ENCODE measurements at regions not wholly inside any gene's neighbourhood (a gene's known extent, or its start where the extent isn't known, plus 50 kb on each side); places are given as distances from the start of the nearest gene placed in this dataset.
"Not testable (repeated sequence)": the region's sequence is repeated elsewhere in the genome, so short reads cannot be mapped to it uniquely, and the experiment has no call there.

DNA sequence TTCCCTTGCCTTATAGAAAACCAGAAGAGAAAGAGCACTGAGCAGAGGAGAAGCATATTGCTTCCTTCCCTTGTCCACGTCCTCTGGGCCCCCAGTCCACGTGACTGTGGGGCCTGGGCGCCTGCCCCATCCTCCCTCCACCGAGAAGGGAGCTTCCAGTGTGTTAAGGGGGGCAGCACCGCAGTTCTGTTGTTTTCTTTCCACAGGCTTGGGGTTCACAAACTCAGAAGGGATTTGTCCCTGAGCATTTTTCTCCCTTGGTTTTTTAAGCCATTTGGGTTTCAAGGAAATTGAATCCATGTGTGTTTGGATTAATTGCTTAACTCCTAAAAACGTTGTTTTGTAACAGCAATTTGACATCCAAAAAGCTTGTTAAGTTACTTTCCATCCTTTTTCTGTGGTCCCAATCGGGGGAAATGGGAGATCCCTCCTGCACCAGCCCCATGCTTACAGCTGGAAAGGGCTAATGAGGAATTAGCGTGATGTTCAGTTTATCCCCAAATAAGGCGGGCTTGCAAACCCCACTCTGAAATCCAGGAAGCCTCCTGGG lies 347.5 kb upstream of the TNRC6C start:
- DNase-seq: no peak

DNA sequence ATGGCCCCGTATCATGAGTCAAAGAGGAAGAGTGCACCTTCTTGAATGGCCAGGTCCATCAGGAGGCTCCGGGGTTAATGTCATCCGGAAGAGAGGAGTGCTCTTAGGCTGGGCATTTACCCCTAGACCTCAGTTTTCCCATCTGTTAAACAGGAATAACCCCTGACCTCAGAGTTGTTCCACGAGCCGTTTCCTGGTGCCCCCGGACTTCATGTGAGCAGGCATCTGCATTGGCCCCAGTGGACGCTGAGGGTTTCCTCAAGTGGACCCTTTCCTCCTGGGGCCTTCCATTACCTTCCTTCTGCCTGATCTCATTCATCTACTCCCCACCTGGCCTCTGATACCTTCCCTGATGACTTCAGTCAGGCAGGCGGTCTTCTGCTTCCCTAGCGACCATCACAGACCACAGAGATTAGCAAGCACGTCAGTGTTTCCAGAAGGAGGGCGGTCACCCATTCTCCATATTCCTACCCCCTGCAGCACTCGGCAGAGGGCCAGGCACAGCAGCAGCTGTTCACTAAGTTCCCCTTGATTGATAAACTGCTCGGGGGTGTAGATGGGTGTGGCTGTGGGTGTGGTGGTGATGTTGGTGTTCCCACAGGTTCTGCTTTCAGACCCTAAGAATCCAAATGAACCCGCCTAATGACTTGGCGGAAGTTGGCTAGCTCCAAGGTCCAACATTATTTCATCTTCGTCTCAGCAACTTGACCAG lies 346.6 kb upstream of the TNRC6C start:
- no peak for DNase-seq

DNA sequence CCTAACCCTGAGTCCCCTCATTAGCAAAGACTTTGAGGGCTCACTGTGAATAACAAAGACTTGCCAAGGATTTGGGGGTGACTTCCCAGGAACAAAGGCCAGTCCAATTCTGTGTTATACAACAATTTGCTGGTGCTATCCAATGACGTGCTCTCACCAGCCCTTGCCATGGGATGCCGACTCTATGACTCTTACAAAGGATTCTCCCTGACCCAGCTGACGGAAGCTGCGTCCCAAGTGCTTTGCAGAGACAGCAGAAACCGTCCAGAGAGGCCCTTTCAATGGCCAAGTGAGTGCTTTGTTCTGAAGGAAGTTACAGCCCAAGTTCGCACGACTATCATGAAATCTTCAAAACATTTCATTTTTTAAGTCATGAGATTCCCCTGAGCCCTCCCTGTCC lies 345.3 kb upstream of the TNRC6C start:
- DNase-seq: no peak

DNA sequence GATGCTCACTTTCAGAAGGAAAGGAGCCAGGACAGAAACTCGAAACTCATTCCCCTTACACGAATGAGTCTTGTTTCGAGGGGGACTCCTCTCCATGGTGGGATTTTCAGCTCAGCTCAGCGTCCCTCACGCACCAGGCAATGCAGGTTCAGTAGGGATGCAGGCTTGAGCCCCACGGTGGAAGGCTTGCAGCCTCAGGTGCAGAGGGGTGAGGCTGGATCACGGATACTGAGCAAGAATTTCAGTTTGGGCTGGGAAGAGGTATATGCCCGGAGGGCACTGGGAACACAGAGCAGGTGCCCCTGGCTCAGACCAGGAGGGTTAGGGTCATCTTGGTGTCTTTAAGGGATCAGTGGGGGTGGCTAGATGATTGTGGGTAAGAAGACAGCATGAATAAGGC lies 344.9 kb upstream of the TNRC6C start:
- no peak for DNase-seq

DNA sequence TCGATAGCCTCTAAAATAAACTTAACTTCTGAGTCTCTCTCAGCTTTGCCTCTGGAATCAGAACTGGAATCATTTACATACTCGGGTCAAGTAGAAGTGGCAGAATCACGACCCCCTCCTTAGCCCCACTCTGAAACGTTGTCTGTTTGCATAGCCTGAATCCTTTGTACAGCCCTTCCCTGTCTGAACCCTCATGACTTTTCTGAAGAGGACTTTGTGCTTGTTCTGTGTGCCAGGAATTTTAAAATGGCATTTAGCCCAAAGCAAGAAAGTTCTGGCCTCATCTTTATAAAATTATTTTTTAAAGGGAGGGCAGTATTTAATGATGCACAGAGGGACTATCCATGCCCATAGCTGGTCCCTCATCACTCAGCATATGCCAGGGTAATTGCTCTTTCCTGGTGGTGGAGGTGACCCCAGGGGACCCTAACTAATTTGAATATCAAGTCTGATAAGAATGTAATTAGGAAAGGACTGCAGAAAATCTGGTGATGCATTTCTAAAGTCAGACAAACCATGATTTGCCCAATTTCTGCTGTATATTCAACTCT lies 342.7 kb upstream of the TNRC6C start:
- no peak for DNase-seq

DNA sequence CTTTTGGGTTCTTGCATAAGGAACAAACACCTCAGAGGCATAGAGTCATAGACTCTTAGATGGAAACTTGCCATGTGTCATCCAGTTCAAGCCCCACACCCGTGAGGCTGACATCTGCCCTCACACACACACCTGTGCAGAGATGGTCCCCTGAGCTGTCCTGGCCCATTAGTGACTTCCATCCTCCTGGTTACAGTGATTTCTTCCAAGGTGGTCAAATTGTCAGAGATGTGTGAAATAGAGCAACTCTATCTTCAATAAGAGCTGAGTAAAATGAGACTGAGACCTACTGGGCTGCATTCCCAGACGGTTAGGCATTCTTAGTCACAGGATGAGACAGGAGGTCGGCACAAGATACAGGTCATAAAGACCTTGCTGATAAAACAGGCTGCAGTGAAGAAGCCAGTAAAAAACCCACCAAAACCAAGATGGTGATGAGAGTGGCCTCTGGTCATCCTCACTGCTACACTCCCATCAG lies 342.2 kb upstream of the TNRC6C start:
- no peak for DNase-seq

DNA sequence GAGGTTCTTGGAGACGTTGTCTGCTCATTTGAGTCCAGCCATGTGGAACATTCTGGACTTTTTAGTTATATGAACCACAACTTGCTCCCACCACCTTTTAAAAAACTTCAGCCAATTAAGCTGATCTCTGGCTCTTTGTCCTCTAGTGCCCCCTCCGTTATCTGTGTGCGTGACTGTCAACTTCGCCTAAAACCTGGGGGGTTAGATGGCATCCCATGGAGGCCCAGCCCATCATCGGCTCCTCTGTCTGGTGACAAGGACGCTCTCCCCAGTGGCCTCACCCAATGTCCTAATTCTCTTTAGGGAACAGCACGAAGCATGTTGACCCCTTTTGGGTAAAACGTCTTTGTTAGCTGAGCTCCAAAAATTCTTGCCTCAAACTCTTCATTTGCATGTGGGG lies 341.0 kb upstream of the TNRC6C start:
- no peak for DNase-seq

DNA sequence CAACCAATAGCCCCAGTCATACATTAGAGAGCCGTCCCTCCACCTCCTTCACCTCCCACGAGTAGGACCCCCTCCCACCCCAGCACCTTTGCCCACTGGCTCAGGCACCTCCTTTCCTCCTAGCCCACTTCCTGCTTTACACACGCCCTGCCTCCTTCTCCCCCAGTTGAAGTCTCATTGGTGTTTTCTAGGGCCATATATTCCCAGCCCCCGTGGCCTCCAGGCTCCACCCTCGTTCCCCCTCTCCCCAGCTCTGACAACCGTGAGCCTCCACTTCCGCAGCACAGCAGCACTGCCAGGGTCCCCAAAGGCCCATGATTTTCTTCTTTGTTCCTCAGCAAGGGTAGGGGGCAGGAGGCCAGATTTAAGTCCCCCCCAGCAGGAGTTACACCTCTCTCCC lies 340.3 kb upstream of the TNRC6C start:
- DNase-seq: no peak

DNA sequence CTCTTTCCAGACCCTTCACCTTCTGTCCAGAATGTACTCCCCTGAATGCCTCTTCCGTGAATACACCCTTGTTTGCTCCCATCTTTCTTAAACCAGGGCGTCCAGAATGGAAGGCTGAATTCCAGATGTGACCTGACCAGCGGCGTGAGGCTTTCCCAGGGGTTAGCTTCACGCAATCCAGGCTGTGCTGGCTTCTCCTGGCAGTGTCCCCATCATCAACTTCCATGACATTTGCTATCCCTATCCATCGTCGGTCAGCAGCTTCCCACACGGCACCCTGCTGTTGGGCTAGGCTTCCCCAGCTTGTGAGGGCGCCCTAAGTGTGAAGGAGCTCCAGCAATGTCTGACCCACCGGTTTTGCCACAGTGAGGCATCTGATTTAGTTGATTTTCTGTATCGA lies 339.8 kb upstream of the TNRC6C start:
- DNase-seq: no peak

DNA sequence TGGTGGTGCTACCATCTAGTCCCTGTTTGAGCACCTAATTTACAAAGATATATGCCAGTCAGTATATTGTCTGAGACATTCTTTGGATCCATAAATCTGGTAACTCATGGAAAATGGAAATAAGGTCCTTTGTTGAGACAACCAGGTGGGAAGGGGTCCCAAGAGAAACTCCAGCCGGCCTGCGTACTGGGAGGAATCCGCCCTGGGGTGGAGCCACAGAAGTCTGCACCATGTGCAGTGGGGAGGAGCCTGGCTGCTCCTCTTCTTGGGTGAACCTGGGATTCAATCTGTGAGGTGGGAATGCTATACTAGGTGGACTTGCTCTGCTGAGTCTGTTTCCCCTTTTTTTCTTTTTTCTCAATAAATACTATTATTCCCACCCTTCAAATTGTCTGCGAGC lies 339.2 kb upstream of the TNRC6C start:
- no peak for DNase-seq

DNA sequence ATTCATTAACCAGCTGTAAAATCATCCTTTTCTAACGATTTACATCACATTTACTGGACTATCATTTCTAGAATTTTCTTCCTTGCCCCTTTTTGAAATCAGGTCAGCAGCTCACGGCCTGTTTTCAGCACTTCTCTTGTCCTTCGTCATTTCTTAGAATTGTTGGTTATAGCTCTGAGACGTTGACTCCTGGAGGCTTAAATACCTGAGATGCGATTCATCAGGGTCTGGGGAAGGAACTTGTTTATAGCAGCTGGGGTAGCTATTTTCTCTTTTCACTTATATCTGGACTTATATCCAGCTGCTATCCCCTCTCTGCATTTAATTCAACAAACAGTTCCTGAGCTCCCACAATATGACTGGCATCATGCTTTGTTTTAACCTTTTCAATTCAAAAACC lies 338.7 kb upstream of the TNRC6C start:
- no peak for DNase-seq

DNA sequence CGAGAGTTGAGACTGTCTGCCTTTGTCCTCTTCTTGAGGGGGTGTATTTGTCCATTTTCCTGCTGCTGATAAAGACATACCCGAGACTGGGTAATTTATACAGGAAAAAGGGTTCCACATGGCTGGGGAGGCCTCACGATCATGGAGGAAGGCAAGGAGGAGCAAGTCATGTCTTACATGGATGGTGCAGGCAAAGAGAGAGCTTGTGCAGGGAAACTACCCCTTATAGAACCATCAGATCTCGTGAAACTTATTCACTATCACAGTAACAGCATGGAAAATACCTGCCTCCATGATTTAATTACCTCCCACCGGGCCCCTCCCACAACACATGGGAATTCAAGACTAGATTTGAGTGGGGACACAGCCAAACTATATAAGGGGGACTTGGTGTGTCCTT lies 338.2 kb upstream of the TNRC6C start:
- no peak for DNase-seq

DNA sequence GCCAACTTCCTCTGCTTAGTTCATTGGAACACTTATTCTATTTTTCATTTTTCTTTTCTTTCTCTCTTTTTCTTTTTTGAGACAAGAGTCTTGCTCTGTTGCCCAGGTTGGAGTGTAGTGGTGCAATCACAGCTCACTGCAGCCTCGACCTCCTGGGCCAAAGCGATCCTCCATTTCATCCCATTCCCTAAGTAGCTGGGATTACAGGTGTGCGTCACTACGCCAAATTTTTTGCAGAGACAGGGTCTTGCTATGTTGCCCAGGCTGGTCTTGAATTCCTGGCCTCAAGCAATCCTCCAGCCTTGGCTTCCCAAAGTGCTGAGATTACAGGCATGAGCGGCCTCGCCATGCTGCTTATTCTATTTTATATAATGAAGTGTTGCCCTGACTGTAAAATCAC lies 336.4 kb upstream of the TNRC6C start:
- DNase-seq: not testable (repeated sequence)

DNA sequence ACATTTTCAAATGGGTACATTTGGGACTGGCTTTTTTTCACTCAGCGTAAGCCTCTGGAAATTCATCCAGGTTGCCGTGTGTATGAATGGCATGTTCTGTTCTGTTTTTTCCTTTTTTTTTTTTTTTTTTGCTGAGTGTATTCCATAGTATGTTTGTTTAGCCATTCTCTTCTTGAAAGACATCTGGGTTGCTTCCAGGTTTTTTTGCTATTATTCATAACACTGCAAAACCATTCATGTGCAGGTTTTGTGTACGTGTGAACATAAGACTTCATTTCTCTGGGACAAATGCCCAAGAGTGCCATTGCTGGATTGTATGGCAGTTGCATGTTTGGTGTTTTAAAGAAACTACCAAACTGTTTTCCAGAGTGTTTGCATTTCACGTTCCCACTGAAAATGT lies 335.9 kb upstream of the TNRC6C start:
- DNase-seq: no peak

DNA sequence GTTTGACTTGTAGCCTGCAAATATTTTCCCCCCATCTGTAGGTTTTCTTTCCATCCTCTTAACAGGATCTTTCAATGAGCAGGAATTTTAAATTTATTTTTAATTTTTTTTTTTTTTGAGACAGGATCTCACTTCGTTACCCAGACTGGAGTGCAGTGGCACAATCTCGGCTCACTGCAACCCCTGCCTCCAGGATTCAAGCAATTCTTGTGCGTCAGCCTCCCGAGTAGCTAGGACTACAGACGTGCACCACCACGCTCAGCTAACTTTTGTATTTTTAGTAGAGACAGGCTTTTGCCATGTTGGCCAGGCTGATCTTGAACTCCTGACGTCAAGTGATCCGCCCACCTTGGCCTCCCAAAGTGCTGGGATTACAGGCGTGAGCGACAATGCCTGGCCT lies 335.2 kb upstream of the TNRC6C start:
- DNase-seq: not testable (repeated sequence)

DNA sequence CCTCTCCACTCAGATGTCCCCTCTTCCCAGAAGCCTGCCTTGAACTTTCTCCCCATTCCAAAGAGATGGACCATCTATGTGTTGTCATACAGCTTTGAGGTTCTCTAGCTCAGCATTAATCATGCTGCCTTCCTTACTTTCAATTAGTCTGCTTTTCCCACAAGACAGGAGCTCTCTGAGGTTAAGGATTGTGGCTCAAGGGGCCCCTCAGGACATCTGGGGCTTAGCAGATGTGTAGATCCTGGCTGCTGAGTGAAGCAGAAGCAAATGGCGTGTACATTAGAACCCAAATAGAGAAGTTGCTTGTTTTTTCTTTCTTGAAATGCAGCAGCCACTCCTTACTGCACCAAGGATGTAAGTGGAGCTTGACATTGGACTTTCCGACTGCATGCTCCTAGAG lies 330.5 kb upstream of the TNRC6C start:
- DNase-seq: no peak

DNA sequence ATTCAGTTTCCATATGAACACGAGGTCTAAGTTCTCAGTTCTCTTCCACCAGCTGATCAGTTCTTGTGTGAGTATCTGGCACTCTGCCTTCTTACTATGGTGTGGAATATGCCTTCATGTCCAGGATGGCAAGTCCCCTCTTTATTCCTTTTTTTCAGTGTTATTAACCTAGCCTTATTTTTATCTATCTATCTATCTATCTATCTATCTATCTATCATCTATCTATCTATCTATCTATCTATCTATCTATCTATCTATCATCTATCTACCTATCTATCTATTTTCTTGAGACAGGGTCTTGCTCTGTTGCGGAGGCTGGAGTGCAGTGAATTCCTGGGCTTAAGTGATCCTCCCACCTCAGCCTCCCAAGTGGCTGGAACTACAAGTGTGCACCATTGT lies 329.2 kb upstream of the TNRC6C start:
- not testable (repeated sequence) for DNase-seq

DNA sequence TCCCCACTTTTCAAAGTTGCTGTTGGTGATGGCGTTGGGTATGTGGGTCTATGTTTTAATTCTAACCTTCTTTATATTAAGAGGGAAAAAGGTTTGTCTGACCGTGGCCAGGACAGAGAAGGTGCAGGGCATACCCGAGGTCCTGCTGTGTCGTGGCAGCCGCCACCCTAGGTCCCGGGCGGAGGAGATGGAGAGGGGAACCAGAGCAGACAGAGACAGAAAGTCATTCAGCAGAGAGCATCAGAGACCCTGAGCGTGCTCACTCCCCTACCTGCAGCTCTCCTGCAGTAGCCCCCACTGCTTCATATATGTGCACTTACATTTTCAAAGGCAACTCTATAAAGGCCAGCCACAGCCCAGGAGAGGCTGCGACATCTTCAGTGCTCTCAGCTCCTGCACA lies 327.2 kb upstream of the TNRC6C start:
- DNase-seq: no peak

DNA sequence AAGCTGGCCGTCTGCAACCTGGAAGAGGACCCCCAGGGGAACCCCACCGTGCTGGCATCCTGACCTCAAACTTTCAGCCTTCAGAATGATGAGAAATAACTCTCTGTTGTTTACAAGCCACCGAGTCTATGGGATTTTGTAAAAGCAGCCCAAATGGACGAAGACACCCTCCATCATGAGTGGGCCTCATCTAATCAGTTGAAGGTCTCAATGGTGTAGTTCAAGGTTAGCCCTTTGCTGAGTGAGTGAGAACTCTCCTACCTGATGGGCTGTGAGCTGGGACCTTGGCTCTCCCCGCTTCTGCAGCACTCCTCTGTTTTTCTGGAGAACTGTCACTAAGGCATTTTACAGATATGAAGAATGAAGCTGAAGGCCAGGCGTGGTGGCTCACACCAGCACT lies 325.9 kb upstream of the TNRC6C start:
- no peak for DNase-seq

DNA sequence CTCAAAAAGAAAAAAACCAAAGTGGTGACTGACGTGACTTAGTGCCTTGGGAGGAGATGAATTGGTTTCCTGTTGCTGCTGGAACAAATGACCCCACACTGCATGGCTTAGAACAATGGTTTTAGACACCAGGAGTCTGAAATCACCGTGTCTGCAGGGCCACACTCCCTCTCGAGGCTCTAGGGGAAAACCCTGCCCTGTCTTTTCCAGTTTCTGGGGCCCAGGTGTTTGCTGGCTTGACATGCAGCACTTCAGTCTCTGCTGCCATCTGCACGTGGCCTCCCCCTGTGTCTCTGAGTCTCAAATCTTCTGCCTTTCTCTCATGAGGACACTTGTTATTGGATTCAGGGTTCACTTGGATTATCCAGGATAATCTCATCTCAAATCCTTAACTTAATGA lies 323.8 kb upstream of the TNRC6C start:
- DNase-seq: no peak

DNA sequence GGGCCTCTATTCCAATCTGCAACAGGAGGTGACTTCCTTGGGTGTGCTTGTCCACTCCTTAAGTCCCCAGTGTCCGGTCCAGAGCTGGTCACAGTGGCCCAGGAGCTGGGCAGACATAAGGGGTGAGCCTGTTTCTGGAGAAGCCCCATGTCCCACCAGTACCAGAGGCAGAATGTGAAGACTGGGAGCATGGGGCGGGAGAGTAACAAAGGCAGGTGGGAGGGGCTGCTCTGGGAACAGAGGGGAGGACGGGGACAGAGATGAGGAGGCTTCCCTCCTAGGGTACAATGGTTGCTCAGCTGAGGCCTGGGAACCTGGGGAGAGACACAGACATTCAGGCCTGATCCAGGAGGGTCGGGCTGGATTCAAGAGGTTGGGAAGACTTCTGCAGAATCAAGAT lies 323.3 kb upstream of the TNRC6C start:
- DNase-seq: no peak

DNA sequence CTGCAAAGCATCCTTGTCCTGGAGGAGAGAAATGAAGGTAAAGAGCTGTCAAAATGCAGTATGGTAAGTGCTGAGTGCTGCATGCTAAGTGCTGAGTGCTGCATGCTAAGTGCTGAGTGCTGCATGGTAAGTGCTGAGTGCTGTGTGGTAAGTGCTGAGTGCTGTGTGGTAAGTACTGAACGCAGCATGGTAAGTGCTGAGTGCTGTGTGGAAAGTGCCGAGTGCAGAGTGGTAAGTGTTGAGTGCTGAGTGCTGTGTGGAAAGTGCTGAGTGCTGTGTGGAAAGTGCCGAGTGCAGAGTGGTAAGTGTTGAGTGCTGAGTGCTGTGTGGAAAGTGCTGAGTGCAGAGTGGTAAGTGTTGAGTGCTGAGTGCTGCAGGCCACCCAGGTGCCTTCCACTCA lies 322.7 kb upstream of the TNRC6C start:
- DNase-seq: not testable (repeated sequence)

DNA sequence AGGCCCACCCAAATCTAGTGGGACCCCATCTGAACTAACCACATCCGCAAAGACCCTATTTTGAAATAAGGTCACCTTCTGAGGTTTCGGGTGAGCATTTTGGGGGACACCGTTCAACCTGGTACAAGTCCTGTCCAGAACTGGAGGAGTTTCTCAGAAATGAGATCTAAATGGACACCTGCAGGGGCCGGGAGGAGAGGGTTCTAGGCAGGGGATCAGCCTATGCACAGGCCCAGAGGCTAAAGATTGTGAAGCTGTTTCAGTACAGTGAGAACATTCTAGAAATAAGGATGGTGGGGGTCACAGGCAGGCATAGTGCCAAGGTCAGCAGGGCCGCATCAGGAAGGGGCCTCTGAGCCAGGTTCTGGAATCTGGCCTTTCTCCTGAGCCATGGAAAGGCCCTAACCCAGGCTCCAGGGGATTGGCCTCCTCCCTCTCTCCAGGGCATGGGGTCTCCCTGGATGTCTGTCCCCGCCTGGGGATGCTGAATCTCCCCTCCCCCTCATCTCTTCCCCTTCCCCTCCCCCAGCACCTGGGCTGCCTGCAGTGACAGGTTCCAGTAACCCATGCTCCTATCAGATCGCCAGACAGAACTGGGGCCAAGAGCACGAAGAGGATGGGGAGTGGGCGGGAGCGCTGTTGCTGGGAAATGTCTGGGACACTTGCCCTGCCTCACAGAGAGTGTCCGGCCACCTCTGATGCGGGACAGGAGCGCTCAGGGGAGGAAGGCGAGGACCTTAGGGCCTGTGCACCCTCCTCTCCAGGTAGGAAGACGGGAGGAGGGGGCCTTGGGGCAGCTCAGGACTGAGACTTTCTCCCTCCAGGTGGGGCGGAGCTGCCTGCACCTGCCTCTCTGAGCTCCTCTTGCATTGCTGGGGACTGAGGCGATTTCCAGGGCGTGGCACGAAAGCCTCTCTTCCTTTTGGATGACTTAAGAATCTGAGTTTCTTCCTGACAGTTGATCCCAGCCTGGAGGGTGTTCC lies 321.4 kb upstream of the TNRC6C start:
- DNase-seq: no peak
